Right kidney (tissue), 1 donor: ENCODE measurements at regions not wholly inside any gene's neighbourhood (a gene's known extent, or its start where the extent isn't known, plus 50 kb on each side); places are given as distances from the start of the nearest gene placed in this dataset.
A peak's percentile ranks its signal among the peaks of the same experiment; 100 is the strongest.
"Not testable (repeated sequence)": the region's sequence is repeated elsewhere in the genome, so short reads cannot be mapped to it uniquely, and the experiment has no call there.

Source experiments
- DNase-seq: peaks from one replicate; pipeline ENCODE4 v3.0.0-alpha.2; 2016

GRCh38 chr11:45384016-45384415 lies 97.9 kb upstream of the SYT13 start:
- no peak for DNase-seq

DNA sequence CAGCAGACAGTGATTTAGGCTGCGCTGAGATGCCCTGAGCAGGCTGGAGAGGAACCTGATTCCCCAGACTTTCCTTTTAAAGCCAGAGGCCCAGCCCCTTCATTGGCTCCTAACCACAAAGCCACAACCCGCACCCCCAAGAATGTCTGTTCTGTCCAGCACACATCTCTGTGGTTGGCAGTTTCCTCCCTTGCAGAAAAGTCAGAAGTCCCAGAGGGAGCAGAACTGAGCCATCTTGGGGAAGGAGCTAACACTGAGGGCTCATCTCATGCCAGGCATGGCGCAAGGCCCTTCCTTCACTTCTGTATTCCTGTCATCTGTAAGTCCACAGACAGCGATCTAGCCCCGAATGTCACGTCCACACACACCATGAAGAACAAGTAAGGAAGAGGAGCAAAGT lies 97.1 kb upstream of the SYT13 start:
- DNase-seq = no peak

DNA sequence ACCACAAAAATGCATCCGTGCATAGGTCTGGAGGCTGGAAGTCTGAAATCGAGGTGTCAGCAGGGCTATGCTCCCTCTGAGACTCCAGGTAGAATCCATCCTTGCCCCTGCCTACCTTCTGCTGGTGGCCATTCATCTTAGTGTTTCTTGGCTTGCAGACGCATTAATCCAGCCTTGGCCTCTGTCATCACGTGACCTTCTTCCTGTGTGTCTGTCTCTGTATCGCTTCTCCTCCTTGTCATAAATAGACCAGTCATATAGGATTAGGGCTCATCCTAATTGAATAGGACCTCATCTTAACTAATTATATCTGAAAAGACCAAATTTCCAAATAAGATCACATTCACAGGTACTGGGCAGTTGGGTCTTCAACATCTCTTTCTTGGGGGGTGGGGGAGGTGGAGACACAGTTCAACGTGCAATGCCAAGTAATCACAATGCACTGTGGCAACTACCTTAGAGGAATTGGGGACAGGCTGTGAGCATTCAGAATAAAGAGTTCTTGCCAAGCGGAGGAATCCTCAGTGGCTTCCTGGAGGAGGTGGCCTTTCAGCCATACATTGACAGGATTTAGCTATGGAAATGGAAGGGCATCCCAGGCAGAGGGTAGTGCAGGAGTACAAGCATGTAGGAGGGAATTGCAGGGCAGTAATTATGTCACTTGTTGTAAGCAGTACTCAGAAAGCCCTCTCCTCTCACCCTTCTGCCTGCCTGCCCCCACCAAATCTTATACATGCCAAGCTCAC lies 96.2 kb upstream of the SYT13 start:
- DNase-seq = no peak

DNA sequence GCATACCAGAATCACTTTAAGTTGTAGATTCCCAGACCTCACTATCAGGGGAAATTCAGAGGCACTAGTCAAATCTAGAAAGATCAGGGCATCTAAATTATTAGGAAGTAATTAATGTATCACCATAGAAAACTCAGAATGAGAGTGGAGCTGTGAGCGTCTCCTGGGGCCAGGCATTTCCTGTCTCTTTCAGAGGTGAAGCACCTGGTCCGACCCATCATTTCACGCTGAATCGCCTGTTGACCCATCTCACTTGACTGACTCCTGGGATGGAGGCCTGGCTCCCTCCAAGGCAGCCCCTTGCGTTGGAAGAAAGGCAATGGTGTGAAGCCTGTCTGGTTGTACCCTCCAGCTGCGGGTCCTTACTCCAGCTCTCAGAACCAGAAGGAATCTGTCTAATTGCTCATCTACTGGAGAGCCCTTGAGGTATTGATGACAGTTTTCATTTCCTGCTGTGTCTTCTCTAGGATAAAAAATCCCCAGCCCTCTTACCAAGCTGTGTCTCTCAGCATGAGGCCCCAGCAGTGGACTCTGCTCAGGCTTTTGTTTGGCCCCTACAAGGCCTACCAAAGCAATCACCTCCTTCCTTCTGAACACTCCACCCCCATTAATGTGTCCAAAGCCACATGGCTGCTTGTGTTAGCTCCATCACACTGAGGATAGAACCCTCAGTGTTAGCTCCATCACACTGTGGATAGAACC lies 93.2 kb upstream of the SYT13 start:
- no peak for DNase-seq

DNA sequence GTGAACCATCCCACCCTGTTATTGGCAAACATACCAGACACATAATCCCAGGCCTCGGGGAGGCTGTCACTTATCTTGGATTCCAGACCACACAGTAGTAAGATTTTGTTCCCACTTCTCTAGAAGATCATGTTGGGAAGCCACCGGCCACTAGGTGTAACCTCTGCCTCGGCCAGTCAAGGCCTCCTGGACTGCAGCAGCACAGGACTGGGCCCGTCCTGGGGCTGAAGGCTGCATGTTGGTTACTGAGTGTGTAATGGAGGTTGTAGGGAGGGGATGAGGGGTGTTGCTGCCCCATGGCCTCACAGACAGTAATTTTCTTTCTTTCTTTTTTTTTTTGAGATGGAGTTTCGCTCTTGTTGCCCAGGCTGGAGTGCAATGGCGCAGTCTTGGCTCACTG lies 92.4 kb upstream of the SYT13 start:
- no peak for DNase-seq

DNA sequence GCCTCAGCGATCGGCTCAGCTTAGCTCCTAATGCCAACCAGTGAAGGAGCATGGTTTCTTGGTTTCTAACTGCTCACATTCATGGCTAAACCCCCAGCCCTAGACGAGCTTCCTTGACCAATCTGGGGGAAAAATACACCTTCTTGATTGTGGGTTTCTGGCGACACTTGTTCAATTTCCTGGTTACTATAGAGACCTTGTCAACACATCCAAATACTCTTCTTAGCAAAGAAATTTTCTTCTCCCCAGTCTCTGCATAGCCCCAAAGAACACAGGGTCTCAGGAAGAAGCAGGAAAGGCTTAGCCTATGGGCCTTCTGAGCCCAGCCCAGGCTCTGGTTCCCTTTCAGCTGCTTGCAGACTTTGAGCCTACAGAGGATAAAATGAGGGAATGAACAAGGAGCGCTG lies 88.5 kb upstream of the SYT13 start:
- DNase-seq = no peak

DNA sequence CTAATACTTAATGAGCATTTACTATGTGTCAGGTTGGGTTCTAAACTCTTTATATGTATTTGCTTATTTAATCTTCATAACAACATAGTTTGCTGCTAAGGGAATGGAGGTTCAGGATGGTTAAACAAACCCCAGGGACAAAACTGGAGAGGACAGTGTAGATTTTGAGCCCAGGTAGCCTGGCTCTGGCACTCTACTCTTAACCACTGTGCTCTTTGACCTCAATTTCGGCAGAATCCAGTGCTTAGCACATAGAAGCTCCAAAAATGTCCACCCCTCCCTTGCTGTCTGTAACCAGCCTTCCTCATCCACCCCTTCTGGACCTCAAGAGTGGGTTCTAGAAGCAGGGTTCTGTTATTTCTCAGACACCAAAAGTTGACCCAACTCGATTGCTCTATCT lies 88.0 kb upstream of the SYT13 start:
- DNase-seq = no peak

DNA sequence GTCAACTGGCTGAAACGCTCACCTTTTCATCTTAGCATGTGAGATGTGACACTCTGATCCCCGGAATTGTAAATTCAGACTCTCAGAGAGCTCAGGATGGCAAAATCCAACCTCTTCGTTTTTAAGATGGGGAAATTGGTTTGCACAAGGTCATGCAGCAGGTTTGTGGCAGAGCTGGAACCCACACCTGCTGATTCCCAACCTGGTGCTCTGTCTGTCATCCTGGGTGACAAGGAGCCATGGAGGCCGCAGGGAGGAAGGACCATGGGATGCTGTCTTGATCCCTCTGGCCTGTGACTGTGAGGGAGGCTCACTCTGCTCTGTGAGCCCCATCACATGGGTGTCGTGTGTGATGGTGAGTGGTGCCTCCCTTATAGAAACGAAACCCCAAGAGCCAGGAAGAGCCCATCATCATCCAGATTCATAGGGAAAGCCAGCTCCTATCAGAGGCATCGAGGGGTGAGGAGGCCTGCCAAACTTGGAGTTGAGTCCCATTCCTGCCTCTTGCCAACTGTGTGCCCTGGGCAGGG lies 87.4 kb upstream of the SYT13 start:
- no peak for DNase-seq

GRCh38 chr11:45372414-45372813 lies 86.3 kb upstream of the SYT13 start:
- not testable (repeated sequence) for DNase-seq

DNA sequence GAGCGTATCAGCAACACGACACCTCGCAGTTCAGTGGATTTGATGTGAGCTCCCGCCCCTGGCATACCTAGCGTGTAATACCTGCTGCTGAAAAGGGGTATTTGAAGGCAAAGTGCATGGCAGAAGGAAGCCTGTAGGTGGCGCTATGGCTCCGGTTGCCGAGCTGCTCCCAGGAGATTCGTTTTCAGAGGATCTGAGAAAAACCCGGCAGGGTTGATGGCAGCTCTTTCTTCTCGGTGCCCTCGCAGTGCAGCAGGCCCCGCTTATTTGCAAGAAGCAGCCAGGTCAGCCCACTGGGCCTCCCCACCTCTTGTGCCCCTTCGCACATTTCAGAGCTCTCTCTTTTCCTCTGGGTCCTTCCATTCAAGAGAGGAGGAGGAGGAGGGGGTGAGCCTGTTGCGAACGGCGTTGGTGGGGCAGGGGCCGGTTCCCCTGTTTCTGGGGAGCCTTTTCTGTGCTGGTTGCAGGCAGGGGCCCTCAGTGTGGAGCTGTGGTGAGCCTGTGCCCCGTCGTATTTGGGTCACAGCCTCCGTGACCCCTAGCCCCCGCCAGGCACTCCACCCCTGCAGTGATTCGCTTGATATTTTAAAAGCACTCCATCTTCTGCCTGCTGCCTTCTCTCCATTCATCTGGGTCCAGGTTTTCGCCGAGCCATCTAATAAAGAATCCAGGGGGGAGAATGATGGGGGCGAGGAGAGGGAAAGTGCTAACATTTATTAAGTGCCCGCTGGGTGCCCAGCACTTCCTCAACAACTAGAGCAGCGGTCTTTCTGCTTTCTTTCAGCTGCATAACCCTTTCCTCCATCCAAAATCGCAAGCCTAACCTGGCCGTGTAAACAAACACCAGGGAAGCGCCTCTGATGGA lies 85.3 kb upstream of the SYT13 start:
- peak; percentile 67 for DNase-seq

- no peak for DNase-seq
Measured at GRCh38 chr11:45369313-45369712, 83.2 kb upstream of the SYT13 start.

DNA sequence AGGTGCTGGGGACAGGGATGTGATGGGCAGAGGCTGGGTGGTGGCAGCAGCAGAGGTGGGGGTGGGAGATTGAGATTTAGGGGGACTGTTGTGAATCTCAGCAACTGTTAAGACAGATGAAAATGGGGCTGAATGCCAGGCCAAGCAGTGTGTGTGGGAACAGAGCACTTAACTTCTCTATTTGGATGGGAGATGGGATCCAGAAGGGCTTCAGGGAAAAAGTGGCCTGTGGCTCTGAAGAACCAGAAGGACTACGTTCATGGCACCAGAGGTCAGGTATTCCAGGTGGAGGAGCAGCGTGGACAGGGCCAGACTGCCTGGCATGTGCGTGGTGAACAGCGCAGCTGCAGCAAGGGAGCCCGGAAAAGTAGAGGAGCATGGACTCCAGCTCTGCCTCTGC lies 82.6 kb upstream of the SYT13 start:
- DNase-seq = no peak

- no peak for DNase-seq
Measured at GRCh38 chr11:45366619-45367190, 80.6 kb upstream of the SYT13 start.

DNA sequence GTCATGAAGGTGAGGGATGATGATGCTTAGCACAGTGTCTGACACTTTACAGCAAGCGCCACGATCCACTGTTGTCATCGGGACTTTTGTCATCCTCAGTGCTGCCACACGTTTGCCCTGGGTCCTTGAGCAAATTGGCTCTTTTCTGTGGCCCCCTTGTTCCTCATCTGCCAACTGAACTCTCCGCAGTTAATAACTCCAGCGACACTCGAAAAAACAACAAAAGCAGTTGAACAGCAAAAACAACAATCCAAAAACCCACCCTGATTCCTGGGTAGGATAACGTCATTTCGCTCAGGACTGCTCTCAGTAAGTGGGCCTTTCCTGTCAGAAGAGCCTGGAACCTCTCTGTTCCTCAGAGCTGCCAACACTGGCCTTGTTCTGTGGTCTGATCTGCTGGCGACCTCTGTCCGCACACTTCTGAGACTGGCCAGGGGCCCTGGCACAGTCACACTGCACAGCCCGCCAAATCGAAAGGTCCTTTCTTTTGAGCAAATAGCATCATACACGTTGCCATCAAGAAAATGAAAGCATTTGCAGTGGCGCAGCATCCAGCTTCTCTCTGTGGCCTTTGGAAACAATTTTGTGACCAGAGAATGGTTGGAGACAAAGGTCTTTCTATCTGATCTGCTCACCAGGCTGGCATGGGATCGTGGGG lies 79.9 kb upstream of the SYT13 start:
- DNase-seq = no peak

DNA sequence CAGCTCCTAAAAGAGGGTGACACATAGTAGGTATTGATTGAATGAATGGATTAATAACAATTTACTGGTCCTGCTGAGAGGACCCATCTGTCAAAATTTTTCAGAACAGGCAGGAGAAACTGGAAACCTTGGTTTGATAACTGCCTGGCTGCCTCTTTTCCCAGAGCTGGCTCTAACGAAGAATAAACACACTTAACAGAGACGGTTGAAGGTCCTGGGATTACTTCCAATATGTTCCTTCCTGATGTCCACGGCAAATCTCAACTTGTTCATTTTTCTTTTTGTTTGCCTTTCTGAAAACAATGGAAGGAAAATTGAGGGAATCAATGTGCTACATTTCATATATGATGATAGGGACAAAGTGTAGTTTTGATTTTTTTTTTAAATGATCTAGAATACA lies 76.5 kb upstream of the SYT13 start:
- DNase-seq = no peak

DNA sequence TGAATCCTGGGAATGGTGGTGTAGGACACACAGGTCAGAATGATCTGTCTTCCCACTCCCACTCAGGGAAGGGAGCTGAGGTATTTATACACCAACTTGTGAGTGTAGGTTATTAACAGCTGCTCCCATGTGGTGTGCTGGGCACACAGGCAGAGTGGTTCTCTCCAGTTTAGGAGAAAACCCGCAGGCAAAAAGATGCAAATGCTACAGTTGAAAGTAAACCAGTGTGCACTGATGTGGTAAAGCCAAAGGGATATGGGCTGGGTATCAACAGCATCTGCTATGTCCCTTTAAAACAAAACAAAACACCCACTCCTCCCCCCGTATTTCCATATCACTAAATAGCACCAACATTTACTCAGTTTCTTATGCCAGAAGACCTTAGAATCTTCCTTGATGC lies 75.4 kb upstream of the SYT13 start:
- DNase-seq = no peak

DNA sequence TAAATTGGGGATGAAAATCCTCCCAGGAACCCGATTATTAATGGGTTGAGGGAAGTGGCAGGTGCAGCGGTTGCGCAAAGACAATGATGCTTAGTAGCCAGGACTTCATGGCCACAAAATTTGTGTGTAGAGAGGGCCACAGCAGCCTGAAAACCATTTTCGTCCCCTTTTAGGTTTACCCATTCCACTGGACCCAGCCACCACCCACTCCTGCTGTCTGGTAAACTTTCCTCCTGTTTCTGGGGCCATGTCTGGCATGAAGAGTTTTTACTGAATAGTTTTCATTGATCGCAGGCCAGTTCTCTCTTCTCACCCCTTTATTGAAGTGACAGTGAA lies 69.5 kb upstream of the SYT13 start:
- no peak for DNase-seq

- peak; percentile 86 for DNase-seq
Measured at GRCh38 chr11:45354976-45355705, 69.0 kb upstream of the SYT13 start.

GRCh38 chr11:45348729-45349128 lies 62.6 kb upstream of the SYT13 start:
- DNase-seq = no peak

DNA sequence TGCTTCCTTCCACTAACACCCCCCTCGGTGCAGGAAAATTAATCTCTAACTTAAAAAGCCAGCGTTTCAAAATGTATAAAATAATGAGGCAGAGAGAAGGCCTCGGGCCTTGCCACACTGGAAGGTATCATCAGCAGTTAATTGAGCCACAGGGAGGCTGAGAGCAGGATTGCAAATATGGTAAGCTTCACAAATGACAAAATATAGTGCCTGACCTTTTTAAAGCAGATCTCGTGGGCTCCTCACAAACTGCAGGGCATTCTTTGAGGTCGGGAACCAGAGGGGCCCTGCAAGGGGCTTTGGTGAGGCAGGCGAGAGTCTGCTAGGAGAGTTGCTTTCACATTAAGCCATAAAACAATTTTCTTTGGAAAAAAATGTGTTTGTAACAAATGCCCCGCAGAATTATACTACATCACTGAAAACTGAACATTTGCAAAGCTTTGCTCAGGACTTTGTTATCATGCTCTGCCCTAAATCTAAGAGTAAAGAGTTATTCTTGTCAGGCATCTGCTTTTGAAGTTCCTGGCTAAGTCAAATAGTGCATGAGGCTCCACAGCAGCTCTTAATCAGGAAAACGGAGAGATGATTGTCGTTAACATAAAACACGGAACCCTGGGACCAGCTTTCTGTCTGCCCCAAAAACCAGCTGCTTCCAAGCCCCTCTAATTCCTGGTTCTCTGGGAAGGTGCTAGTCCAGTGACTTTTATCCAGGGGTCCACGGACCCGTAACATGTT lies 61.4 kb upstream of the SYT13 start:
- no peak for DNase-seq

GRCh38 chr11:45345491-45345890 lies 59.4 kb upstream of the SYT13 start:
- DNase-seq = no peak
